Heart left ventricle (tissue), 13 donors: ENCODE measurements at regions not wholly inside any gene's neighbourhood (a gene's known extent, or its start where the extent isn't known, plus 50 kb on each side); places are given as distances from the start of the nearest gene placed in this dataset.

ENCODE experiments used
- POLR2A ChIP-seq, 2 donors: fragments of 450-650 bp; IDR thresholded peaks; one replicate each; pipeline ENCODE4 v1.6.1; 2017; ENCODE audit warnings: antibody characterized with exemption in 2 of 2, mild to moderate bottlenecking in 2 of 2, moderate library complexity in 2 of 2
- TF ChIP-seq, protein P1 (sequence below), 12 donors: fragments of 200-600 bp; sonication (generic) in 4 of 12; IDR thresholded peaks; one replicate each; pipeline versions ENCODE4 v1.5.0 to v1.8.0; 2018 to 2022; ENCODE audit warnings: antibody characterized with exemption in 12 of 12, mild to moderate bottlenecking in 5 of 12
- donor health status: ischemic (EF 13 %, LVEDD 7.1; RV severe dilation, severe dysfunction).
- donor health status: DM: no; HTN: yes; CAD: no.
- donor health status: DM: no; HTN: no; CAD: no.
- donor health status: ischemic (EF 25% LVEDD 6.9; RV normal size, moderate dysfunction).
- donor health status: ischemic (EF 25% LVEDD 5.7; RV mildly dilated, moderate dysfunction).
- donor health status: ischemic (EF 35%, LVEDD 5.7; RV mildly dilated, moderate dysfunction).
- donor health status: nonischemic (EF 11% LVEDD 7.7; RV severe dilation, severe dysfunction).
- donor health status: DM: yes; HTN: yes; CAD: no.
- donor health status: PGD.
- donor health status: ischemic (EF 29% LVEDD 5.4; RV normal size, mild dysfunction).
- donor health status: nonischemic (EF 23%, LVEDD 6.1; RV moderate dilation, normal function).

DNA sequence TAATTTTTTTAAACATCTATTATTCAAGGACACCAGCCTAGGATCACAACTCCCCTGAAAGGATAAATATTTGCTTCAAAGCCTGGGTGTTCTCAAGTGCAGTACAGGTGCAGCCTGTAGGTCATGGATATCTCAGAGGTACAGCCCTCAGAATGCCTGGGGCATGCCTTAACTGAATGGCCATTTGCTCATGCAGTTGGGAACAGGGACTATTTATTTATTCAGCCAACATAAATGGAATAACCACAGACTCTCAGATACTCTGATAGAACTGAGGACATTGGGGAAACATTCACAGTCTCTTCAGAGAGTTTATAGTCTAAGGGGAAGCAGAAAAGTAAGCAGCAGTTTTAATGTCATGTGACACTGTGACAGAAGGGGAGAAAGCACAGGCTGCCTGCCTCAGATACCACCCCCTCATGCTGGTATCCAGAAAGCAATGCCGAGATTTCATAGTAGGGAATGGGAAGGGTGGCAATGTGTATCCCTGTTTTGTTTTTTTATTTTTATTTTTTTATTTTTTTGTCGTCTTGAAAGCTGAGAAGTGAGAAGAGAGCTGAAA is 112.6 kb downstream of the MACIR start:
- TF ChIP-seq, protein P1, sequence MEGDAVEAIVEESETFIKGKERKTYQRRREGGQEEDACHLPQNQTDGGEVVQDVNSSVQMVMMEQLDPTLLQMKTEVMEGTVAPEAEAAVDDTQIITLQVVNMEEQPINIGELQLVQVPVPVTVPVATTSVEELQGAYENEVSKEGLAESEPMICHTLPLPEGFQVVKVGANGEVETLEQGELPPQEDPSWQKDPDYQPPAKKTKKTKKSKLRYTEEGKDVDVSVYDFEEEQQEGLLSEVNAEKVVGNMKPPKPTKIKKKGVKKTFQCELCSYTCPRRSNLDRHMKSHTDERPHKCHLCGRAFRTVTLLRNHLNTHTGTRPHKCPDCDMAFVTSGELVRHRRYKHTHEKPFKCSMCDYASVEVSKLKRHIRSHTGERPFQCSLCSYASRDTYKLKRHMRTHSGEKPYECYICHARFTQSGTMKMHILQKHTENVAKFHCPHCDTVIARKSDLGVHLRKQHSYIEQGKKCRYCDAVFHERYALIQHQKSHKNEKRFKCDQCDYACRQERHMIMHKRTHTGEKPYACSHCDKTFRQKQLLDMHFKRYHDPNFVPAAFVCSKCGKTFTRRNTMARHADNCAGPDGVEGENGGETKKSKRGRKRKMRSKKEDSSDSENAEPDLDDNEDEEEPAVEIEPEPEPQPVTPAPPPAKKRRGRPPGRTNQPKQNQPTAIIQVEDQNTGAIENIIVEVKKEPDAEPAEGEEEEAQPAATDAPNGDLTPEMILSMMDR (IDR thresholded peaks at IDR 0.05), result no peak
- no peak for TF ChIP-seq POLR2A (IDR thresholded peaks at IDR 0.05)
